Loucy (cell line): ENCODE measurements at regions not wholly inside any gene's neighbourhood (a gene's known extent, or its start where the extent isn't known, plus 50 kb on each side); places are given as distances from the start of the nearest gene placed in this dataset.

Experiments used
- H2AFZ ChIP-seq: fragments of 200-600 bp; sonication (generic); 2 replicates; pipeline ENCODE4 v1.6.0; 2016; ENCODE audit warnings: antibody characterized with exemption, mild to moderate bottlenecking, low read length, moderate library complexity
- H3F3A ChIP-seq: fragments of 200-600 bp; 2 replicates; pipeline ENCODE4 v1.6.0; 2016; ENCODE audit warnings: antibody characterized with exemption, low read depth, mild to moderate bottlenecking
- H3K27me3 ChIP-seq: fragments of 200-600 bp; sonication (generic); 2 replicates; pipeline ENCODE4 v1.6.1; 2014; ENCODE audit warnings: low read length, mild to moderate bottlenecking; ENCODE audit not compliant: insufficient read depth, poor library complexity, severe bottlenecking
- H3K36me3 ChIP-seq: fragments of 200-600 bp; sonication (generic); 2 replicates; pipeline ENCODE4 v1.6.1; 2016; ENCODE audit warnings: low read length; ENCODE audit not compliant: insufficient read depth
- H3K4me1 ChIP-seq: fragments of 200-600 bp; sonication (generic); 2 replicates; pipeline ENCODE4 v1.5.1; 2014; ENCODE audit warnings: low read length, mild to moderate bottlenecking; ENCODE audit not compliant: insufficient read depth, poor library complexity, severe bottlenecking
- H3K4me2 ChIP-seq: fragments of 200-600 bp; sonication (generic); 2 replicates; pipeline ENCODE4 v1.6.0; 2014; ENCODE audit warnings: antibody characterized with exemption, low read length, low read depth, mild to moderate bottlenecking; ENCODE audit not compliant: poor library complexity, severe bottlenecking
- H3K4me3 ChIP-seq: fragments of 200-600 bp; sonication (generic); 2 replicates; pipeline ENCODE4 v1.5.1; 2014; ENCODE audit warnings: low read length, mild to moderate bottlenecking, mixed read lengths; ENCODE audit not compliant: poor library complexity, severe bottlenecking
- H3K79me2 ChIP-seq: fragments of 200-600 bp; sonication (generic); 2 replicates; pipeline ENCODE4 v1.6.1; 2014; ENCODE audit warnings: low read length; ENCODE audit not compliant: insufficient read depth
- H3K9ac ChIP-seq: fragments of 200-600 bp; sonication (generic); 2 replicates; pipeline ENCODE4 v1.6.0; 2014; ENCODE audit warnings: mild to moderate bottlenecking, low read depth, low read length, moderate library complexity; ENCODE audit not compliant: poor library complexity, severe bottlenecking
- H3K9me2 ChIP-seq: fragments of 200-600 bp; sonication (generic); replicated peaks from 2 replicates; pipeline ENCODE4 v1.6.1; 2016; ENCODE audit warnings: low read depth, low read length, mixed read lengths
- H3K9me3 ChIP-seq: fragments of 200-600 bp; sonication (generic); 2 replicates; pipeline ENCODE4 v1.6.1; 2014; ENCODE audit warnings: mild to moderate bottlenecking, antibody characterized with exemption, low read length, low read depth; ENCODE audit not compliant: insufficient read depth
- H4K20me1 ChIP-seq: fragments of 200-600 bp; sonication (generic); 2 replicates; pipeline ENCODE4 v1.6.0; 2014; ENCODE audit warnings: antibody characterized with exemption, low read length, mild to moderate bottlenecking; ENCODE audit not compliant: insufficient read depth, poor library complexity, severe bottlenecking
- EZH2phosphoT487 ChIP-seq: fragments of 200-600 bp; IDR thresholded peaks from 2 replicates; pipeline ENCODE4 v1.6.1; 2018; ENCODE audit warnings: antibody characterized with exemption, mild to moderate bottlenecking, moderate library complexity, borderline replicate concordance
- TF ChIP-seq, protein P1 (sequence below): fragments of 200-600 bp; sonication (generic); conservative IDR thresholded peaks from 2 replicates; pipeline ENCODE4 v1.5.1; 2014; ENCODE audit warnings: mild to moderate bottlenecking, antibody characterized with exemption, low read length

DNA sequence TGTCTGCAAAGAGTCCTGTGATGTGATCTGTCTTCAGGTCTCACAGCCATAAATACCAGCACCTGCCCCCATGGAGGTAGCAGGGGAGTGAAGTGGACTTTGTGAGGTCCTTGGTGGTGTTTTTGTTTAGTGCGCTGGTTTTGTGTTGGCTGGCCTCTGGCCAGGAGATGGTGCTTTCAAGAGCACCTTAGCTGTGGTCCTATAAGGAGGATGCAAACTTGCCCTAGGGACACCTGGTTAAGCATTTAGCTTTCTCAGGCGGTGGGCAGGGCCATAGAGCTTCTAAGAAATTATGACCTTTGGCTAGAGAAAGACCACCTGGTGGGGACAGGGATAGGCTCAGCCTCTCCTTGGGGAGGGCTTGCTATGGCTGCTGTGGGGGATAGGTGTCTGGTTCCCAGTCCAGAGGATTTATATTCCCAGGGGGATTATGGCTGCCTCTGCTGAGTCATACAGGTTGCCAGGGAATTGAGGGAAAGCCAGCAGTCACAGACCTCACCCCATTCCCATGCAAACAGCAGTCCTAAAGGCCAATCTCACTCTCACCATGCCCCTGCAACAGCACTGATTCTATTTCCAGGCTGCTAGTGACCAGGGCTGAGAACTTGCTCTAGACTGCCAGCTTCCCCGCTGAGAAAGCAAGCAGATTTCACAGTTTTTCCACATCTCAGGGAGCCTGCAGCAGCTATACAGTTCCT lies 259.3 kb downstream of the TFAP2B start:
- Histone ChIP-seq H3K4me2 (no peak overlapping the region), H3K79me2 (no peaks in the 10 kb centered on the region), H4K20me1 (no peaks in the 10 kb centered on the region), H3K4me1 (no peaks in the 10 kb centered on the region), H3K9me3 (no peaks in the 10 kb centered on the region), H3K36me3 (no peaks in the 10 kb centered on the region), H3K27me3 (no peaks in the 10 kb centered on the region), H2AFZ (no peak overlapping the region), H3F3A (no peaks in the 10 kb centered on the region), H3K9me2 (no peaks in the 10 kb centered on the region), H3K9ac (no peak overlapping the region), H3K4me3 (no peak overlapping the region)
- TF ChIP-seq, protein P1, sequence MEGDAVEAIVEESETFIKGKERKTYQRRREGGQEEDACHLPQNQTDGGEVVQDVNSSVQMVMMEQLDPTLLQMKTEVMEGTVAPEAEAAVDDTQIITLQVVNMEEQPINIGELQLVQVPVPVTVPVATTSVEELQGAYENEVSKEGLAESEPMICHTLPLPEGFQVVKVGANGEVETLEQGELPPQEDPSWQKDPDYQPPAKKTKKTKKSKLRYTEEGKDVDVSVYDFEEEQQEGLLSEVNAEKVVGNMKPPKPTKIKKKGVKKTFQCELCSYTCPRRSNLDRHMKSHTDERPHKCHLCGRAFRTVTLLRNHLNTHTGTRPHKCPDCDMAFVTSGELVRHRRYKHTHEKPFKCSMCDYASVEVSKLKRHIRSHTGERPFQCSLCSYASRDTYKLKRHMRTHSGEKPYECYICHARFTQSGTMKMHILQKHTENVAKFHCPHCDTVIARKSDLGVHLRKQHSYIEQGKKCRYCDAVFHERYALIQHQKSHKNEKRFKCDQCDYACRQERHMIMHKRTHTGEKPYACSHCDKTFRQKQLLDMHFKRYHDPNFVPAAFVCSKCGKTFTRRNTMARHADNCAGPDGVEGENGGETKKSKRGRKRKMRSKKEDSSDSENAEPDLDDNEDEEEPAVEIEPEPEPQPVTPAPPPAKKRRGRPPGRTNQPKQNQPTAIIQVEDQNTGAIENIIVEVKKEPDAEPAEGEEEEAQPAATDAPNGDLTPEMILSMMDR, result no peak
- TF ChIP-seq EZH2phosphoT487, result no peak

DNA sequence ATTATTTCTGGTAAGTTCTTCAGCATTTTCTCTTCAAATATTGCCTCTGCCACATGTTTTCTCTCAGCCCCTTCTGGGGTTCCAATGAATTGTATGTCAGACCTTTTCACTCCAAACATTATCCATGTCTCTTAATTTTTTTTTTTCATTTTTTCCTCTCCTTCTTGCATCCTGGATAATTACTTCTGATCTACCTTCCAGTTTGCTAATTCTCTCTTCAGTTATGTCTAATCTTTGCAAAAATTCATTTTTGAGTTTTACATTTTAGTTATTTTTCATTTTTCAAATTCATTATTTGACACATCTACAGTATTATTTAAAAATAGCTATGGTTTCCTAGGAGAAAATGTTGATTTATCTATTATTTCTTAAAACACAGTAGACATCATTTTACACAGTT lies 271.7 kb downstream of the TFAP2B start:
- Histone ChIP-seq H3K36me3 (no peaks in the 10 kb centered on the region), H3K9ac (no peak overlapping the region), H3K9me2 (no peaks in the 10 kb centered on the region), H2AFZ (no peak overlapping the region), H3K79me2 (no peaks in the 10 kb centered on the region), H3K9me3 (no peaks in the 10 kb centered on the region), H3K4me1 (no peaks in the 10 kb centered on the region), H3K4me3 (no peak overlapping the region), H3K27me3 (no peaks in the 10 kb centered on the region), H3F3A (no peaks in the 10 kb centered on the region), H3K4me2 (no peak overlapping the region), H4K20me1 (no peaks in the 10 kb centered on the region)
- TF ChIP-seq EZH2phosphoT487, result no peak
- TF ChIP-seq, protein P1, result no peak

DNA sequence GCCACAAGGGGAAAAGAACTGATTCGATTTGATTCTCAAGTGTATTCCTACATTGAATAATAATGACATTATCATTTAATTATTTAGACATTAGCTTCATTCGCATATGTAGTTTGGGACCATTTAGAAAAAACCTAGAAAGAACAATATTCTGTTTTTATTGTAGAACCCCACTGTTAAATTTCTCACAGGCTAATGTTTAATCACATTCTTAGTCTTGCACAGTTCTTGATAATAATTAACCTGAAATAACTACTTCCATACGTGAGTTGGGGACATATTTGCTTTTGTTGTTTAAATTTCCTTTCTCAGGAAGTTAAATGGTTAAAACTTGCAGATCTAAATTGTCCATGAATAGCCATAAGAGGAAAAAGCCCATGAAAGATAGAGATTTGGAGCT lies 275.2 kb downstream of the TFAP2B start:
- Histone ChIP-seq H3K4me3 (no peak overlapping the region), H4K20me1 (no peaks in the 10 kb centered on the region), H3F3A (no peaks in the 10 kb centered on the region), H3K9ac (no peak overlapping the region), H3K27me3 (no peaks in the 10 kb centered on the region), H2AFZ (no peak overlapping the region), H3K4me1 (no peaks in the 10 kb centered on the region), H3K4me2 (no peak overlapping the region), H3K36me3 (no peaks in the 10 kb centered on the region), H3K9me2 (no peaks in the 10 kb centered on the region), H3K79me2 (no peaks in the 10 kb centered on the region), H3K9me3 (no peaks in the 10 kb centered on the region)
- TF ChIP-seq, protein P1, result no peak
- no peak for TF ChIP-seq EZH2phosphoT487
